SJSA1 (cell line): ENCODE measurements at regions not wholly inside any gene's neighbourhood (a gene's known extent, or its start where the extent isn't known, plus 50 kb on each side); places are given as distances from the start of the nearest gene placed in this dataset.

Experiments
- DNase-seq, 2 experiments: peaks; one replicate each; pipeline ENCODE4 v3.0.0-alpha.2; 2015 to 2020; ENCODE audit warnings: low spot score in 2 of 2, low read depth in 1 of 2
- H3K27ac ChIP-seq: fragments of 250-450 bp; sonication (Bioruptor Pico); 2 replicates; pipeline ENCODE4 v1.5.1; 2020; ENCODE audit warnings: mild to moderate bottlenecking, moderate library complexity
- H3K27me3 ChIP-seq: fragments of 250-450 bp; sonication (Bioruptor Pico); replicated peaks from 2 replicates; pipeline ENCODE4 v1.5.1; 2020; ENCODE audit warnings: mild to moderate bottlenecking, moderate library complexity
- H3K36me3 ChIP-seq: fragments of 250-450 bp; sonication (Bioruptor Pico); 2 replicates; pipeline ENCODE4 v1.5.1; 2020; ENCODE audit warnings: mild to moderate bottlenecking
- H3K4me1 ChIP-seq: fragments of 250-450 bp; sonication (Bioruptor Pico); replicated peaks from 2 replicates; pipeline ENCODE4 v1.6.1; 2021; ENCODE audit warnings: mild to moderate bottlenecking
- H3K4me3 ChIP-seq: fragments of 250-450 bp; sonication (Bioruptor Pico); 2 replicates; pipeline ENCODE4 v1.5.1; 2020; ENCODE audit warnings: mild to moderate bottlenecking
- H3K9me3 ChIP-seq: fragments of 250-450 bp; sonication (Bioruptor Pico); replicated peaks from 2 replicates; pipeline ENCODE4 v1.5.1; 2020; ENCODE audit warnings: mild to moderate bottlenecking

DNA sequence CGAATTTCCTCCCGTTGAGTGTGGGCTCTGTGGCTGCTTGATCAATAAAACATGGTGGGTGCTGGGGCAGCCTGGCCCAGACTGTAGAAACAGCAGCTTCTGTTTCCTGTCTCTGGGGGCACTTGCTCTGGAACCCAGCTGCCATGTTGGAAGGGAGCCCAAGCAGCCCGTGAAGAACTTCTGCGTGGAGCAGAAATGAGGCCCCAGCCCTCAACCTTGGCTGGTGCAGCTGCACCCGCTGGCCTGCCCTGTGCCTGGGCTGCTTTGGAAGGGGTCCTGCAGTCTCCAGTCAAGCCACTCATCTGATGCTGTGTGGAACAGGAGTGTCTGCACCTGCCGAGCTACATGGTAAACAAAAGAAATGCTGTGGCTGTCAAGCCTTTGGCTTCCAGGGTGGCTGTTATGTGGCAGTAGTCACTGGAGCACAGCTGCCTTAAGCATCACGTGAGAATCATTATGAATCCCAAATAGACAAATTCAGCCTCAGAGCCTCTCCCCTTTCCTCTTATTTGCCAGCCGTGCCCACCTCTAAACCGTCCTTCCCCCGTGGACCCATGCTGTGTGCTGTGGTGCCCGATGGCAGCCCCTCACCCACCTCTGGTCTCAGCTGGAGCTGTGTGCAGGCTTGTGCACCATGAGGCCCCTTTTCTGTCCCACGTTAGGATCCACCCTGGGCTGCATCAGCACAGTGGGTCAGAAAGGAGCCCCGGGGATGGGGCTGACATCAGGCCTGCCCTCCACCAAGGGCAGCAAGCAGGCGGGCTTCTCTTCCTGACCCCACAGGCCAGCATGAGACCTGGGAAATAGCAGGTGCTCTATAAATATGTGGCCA, 134.0 kb upstream of the HDAC4 start:
- no peak overlapping the region for H3K27ac ChIP-seq
- H3K9me3 ChIP-seq: no peaks in the 10 kb centered on the region
- H3K36me3 ChIP-seq: no peaks in the 10 kb centered on the region
- no peaks in the 10 kb centered on the region for H3K4me1 ChIP-seq
- peaks cover 13% of the 10 kb centered on the region for H3K27me3 ChIP-seq
- no peak for DNase-seq
- no peak overlapping the region for H3K4me3 ChIP-seq

DNA sequence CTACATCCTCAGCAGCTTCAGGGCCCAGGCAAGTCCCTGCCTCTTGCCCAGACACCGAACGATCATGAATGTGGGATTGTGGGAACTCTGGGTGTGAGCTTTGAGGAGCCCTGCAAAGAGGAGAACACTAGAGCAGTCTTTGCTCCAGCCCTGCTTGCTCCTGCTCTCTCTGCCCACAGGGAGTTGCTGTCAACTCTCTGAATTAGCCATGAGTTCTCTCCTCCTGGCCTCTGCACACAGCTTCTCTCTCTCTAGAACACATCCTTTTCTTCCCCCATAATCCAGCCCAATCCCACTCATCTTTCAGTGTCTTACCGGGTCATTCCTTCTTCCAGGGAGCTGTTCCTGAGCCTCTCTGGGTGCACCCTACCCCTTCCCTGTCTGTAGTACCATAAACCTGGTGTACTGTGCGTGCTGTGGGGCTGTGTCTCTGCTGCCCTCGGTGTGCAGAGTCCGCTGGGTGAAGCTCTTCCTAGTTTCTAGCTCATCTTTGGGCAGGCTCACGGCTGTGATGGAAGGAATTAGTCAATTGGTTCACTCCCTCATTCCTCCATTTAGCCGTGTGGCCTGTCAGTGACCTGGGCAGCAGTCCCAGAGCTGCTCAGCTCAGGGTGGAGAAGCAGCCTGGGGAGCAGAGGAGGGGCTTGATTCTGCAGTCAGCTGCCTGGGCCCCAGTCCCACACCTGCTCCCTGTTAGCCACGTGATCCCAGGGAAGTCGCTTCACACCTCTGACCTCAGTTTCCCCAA, 132.9 kb upstream of the HDAC4 start:
- H3K9me3 ChIP-seq: no peaks in the 10 kb centered on the region
- H3K4me1 ChIP-seq: no peaks in the 10 kb centered on the region
- DNase-seq: no peak
- no peak overlapping the region for H3K4me3 ChIP-seq
- H3K27ac ChIP-seq: no peak overlapping the region
- H3K27me3 ChIP-seq: peaks cover 12% of the 10 kb centered on the region; the same call in 1 of the 2 replicates
- no peaks in the 10 kb centered on the region for H3K36me3 ChIP-seq

DNA sequence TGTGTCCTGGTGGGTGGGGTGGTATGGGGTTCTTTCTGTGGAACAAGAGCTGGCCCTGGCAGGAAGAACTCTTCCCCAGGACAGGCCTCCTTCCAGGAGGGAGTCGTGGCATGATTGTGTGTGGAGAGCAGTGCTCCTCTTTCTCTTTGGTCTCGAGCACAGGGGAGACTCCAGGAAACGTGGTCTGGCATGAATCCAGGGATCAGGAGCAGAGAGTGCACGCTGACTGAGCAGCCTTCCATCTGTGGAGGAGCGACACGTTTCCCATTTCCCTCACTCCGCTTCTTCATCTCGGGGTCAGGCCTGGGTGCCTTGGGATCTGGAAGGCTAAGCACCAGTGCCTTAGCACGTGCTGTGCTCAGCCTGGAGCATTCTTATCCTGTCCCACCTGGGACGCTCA, 132.0 kb upstream of the HDAC4 start:
- Histone ChIP-seq H3K4me1 (no peaks in the 10 kb centered on the region), H3K27me3 (peaks cover 11% of the 10 kb centered on the region; the same call in 1 of the 2 replicates), H3K4me3 (no peak overlapping the region), H3K9me3 (no peaks in the 10 kb centered on the region), H3K27ac (no peak overlapping the region), H3K36me3 (no peaks in the 10 kb centered on the region)
- no peak for DNase-seq

DNA sequence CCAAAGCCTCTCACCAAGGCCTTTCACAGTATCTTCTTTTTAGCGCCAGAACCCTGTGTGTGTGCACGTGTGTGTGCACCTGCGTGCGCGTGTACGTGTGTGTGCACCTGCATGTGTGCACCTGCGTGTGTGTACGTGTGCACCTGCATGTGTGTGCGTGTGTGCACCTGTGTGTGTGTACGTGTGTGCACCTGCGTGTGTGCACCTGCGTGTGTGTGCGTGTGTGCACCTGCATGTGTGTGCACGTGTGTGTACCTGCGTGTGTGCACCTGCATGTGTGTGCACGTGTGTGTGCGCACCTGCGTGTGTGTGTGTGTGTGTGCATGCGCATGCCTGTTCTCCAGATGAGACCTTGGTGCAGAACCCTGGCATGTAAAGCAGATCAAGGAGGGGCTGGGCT, 131.4 kb upstream of the HDAC4 start:
- Histone ChIP-seq H3K27me3 (0 out of 2 replicates have a peak, but pooled peaks cover 6% of the 10 kb centered on the region), H3K4me3 (no peak overlapping the region), H3K36me3 (no peaks in the 10 kb centered on the region), H3K4me1 (no peaks in the 10 kb centered on the region), H3K27ac (no peak overlapping the region), H3K9me3 (no peaks in the 10 kb centered on the region)
- DNase-seq: no peak

DNA sequence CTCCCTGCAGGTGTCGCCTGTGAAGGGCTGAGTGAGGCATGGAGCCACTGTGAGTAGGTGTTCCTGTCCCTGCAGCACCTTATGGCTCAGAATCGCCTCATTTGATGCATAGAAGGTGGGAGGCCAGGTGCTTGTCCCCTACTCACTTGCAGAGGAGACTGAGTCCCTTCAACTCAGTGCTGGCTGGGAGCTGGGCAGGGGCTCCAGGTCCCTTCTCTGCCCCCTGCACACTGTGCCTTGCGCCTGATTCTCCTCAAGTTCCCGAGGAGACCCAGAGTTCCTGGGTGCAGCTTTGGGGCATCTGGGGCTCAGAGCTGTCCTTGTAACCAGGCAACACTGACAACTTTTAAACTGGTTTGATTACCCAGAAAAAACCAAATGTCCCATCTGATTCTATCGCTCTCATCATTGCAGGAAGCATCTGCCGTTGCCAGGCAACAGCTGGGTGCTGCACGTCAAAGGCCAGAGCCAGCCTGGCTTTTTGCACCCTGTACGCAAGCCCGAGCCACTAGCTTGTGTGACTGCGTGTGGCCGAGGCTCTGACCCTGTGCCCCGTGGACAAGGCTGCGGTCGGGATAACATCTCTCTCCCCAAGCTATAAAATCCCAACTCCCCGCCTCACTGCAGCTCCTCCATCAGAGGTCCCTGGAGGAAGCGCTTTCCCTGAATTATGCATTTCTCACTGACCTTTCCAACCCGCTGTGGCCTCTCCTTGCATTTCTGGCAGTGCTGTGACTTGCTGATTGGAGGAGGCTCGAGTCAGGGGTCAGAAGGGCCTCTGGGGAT, 130.8 kb upstream of the HDAC4 start:
- DNase-seq: no peak
- no peak overlapping the region for H3K4me3 ChIP-seq
- no peaks in the 10 kb centered on the region for H3K9me3 ChIP-seq
- no peaks in the 10 kb centered on the region for H3K4me1 ChIP-seq
- H3K27me3 ChIP-seq: 0 out of 2 replicates have a peak, but pooled peaks cover 3% of the 10 kb centered on the region
- no peak overlapping the region for H3K27ac ChIP-seq
- H3K36me3 ChIP-seq: no peaks in the 10 kb centered on the region

DNA sequence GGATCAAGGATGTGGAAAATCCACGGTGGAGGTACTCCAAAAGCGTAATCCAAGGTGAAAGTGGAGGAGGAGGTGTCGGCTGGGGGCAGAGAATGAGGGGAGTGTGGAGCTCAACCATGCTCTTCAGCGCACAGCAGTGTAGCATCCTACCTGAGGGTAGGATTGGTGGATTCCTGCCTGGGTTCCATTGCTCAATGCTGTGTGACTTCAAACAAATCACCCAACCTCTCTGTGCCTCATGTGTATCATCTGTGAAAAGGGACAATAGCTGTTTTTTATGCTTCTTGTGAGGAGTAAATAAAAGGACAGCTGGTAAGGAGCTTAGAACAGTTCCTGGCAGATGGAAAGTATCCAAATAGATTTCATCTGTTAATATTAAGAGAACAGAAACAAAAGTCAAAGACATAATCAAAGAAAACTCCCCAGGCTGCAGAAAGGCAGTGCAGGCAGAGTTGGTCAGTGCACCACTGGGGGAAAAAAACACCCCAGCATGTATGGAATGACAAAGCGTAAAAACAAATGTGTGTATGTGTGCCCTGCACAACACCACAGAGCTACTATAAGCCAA, 130.0 kb upstream of the HDAC4 start:
- Histone ChIP-seq H3K4me3 (no peak overlapping the region), H3K4me1 (no peaks in the 10 kb centered on the region), H3K36me3 (no peaks in the 10 kb centered on the region), H3K27ac (no peak overlapping the region), H3K27me3 (0 out of 2 replicates have a peak, but pooled peaks cover 3% of the 10 kb centered on the region), H3K9me3 (no peaks in the 10 kb centered on the region)
- no peak for DNase-seq

DNA sequence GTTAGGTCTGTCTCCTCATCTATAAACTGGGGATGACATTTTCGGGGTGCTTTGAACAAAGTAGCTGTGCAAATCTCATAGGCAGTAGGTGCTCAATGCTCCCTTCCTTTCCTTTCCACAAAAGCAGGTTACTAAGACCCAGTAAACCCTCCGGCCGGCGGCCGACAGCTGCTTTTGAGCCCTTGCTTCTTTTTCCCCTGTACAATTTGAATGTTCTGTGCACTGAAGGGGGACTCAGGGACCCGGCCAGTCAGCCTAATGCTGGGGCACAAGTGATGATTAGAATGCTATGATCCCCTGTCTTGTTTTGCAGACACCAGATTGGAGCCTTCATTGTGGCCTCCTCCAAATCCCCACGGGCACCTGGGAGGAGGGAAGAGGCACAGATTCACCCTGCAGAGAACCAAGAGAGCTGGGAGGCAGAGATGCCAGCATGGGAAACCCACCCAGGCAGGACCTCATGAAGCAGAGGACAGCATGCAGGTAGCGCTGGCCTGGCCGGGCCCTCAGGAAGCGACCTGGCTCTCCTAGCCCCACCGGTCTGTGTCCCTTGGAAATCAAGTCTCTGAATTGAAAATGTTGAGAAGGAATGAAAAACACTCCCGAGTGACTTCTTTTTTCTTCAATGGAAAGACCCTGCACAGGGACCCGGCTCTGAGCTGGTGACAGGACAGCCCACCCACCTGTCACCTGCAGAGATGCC, 128.6 kb upstream of the HDAC4 start:
- Histone ChIP-seq H3K36me3 (no peaks in the 10 kb centered on the region), H3K9me3 (no peaks in the 10 kb centered on the region), H3K4me3 (no peak overlapping the region), H3K27me3 (0 out of 2 replicates have a peak, but pooled peaks cover 3% of the 10 kb centered on the region), H3K27ac (no peak overlapping the region), H3K4me1 (no peaks in the 10 kb centered on the region)
- DNase-seq: no peak

DNA sequence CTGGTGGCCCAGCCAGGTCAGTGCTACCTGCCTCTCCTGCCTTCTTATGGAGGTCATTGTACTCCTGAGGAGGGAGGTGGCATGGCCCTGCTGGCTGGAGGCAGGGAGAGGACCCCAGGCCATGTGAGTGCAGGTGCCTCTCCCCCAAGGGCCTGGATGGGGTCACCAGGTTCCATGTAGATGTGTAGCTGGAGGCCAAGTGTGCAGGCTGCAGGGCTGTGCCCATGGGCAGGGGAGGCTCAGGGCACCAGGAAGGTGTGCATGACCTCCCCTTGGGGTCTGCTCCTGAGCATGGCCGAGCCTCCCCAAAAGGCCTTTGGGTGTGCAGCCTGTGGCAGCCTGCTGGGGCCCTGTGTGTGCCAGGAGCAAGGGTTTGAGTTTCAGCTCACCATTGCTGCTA, 128.1 kb upstream of the HDAC4 start:
- 0 out of 2 replicates have a peak, but pooled peaks cover 7% of the 10 kb centered on the region for H3K27me3 ChIP-seq
- DNase-seq: no peak
- no peak overlapping the region for H3K27ac ChIP-seq
- H3K4me1 ChIP-seq: no peaks in the 10 kb centered on the region
- H3K9me3 ChIP-seq: no peaks in the 10 kb centered on the region
- no peak overlapping the region for H3K4me3 ChIP-seq
- H3K36me3 ChIP-seq: no peaks in the 10 kb centered on the region

DNA sequence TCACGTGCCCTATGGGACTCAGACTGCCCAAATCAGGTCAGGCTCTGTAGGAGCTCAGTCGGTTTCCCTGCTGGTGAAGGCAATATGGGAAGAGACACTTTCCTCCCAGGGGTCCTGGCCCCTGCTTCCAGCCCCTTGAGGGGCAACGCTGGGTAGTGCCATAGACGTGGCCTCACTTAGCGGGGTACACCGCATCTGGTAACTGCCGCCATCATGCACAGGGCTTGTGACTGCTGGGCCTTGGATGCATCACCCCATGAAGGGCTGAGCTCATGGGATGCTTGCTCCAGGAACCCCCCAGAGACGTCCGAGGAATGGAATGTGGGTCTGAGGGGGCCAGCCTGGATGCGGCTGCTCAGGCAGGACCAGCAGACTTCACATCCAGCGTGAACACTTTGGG, 127.3 kb upstream of the HDAC4 start:
- Histone ChIP-seq H3K4me3 (no peak overlapping the region), H3K36me3 (no peaks in the 10 kb centered on the region), H3K9me3 (no peaks in the 10 kb centered on the region), H3K27ac (no peak overlapping the region), H3K27me3 (0 out of 2 replicates have a peak, but pooled peaks cover 7% of the 10 kb centered on the region), H3K4me1 (no peaks in the 10 kb centered on the region)
- no peak for DNase-seq

DNA sequence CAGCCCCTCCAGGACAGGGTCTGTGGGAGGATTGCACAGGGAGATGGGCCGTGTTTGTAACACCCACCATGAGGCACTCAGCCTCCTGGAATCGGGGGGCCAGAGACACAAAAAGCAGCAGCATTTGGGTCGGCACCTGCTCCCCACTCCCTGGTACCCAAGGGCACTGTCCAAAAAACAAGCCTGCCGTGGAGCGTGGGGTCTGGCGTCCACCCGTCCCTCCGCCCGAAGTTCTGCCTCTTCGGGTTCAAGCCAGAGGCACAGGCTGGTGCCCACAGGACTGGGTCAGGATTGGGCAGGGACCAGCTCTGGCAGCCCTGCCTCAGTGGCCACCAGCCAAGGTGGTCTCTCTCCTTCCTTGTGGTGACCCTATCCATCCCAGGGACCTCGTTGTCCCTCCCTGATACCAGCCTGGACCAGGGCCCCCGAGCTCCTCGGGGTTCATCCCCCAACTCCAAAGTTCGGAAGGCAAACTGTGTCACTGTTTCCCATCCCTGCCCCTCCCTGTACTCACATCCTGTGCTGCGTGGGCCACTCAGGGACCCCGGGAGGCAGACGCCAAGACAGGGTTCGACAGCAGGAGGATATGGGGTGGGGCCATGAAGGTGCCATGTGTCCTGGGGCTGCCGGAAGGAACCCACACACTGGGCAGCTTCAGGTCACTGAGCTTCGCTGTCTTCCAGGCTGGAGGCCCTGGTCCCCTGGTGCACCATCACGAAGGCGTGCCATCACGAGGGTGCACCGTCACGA, 126.0 kb upstream of the HDAC4 start:
- no peak overlapping the region for H3K4me3 ChIP-seq
- 0 out of 2 replicates have a peak, but pooled peaks cover 7% of the 10 kb centered on the region for H3K27me3 ChIP-seq
- H3K27ac ChIP-seq: no peak overlapping the region
- no peaks in the 10 kb centered on the region for H3K9me3 ChIP-seq
- no peaks in the 10 kb centered on the region for H3K36me3 ChIP-seq
- no peaks in the 10 kb centered on the region for H3K4me1 ChIP-seq
- no peak for DNase-seq

DNA sequence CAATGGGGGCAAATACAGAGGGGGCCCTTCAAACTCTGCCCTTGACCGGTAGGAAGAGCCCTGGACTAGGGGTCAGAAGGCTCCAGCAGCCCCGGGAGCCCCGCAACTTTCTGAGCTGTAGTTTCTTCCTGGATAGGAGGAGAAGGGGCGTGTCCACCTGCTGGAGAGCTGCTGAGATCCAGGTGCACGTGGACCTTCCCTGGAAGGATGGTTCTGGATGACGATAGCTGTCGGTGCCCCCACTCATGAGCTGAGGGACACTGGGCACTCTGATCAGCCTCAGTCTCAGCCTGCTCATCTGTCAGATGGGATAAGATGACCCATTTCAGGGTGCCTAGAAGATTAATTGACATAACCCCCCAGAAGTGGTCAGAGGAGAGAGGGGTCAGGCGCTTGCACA, 125.2 kb upstream of the HDAC4 start:
- no peaks in the 10 kb centered on the region for H3K36me3 ChIP-seq
- H3K9me3 ChIP-seq: no peaks in the 10 kb centered on the region
- H3K4me3 ChIP-seq: no peak overlapping the region
- H3K4me1 ChIP-seq: no peaks in the 10 kb centered on the region
- no peak overlapping the region for H3K27ac ChIP-seq
- 0 out of 2 replicates have a peak, but pooled peaks cover 7% of the 10 kb centered on the region for H3K27me3 ChIP-seq
- DNase-seq: no peak

DNA sequence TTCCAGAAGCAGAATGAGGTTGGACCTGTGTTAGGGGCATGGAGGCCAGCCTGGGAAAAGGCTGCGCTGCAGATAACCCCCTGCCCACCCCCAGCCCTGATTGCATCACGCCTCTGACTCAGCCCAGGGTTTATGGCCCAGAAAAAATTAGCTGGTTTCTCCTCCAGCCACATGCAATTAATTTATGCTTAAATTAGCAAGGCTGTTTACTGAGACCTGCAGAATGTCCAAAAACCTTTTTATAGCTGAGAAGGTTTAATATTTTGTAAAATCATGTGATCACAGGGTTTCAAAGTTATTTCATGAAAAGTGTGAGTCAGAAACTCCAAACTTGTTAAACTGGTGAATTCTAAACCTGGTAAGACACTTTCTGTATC, 123.1 kb upstream of the HDAC4 start:
- Histone ChIP-seq H3K27ac (no peak overlapping the region), H3K4me3 (no peak overlapping the region), H3K9me3 (no peaks in the 10 kb centered on the region), H3K27me3 (0 out of 2 replicates have a peak, but pooled peaks cover 10% of the 10 kb centered on the region), H3K36me3 (no peaks in the 10 kb centered on the region), H3K4me1 (no peaks in the 10 kb centered on the region)
- no peak for DNase-seq
